Keratinocyte (primary cell): ENCODE measurements at regions not wholly inside any gene's neighbourhood (a gene's known extent, or its start where the extent isn't known, plus 50 kb on each side); places are given as distances from the start of the nearest gene placed in this dataset.

Experiments
- DNase-seq: peaks from one replicate; pipeline ENCODE4 v3.0.0-alpha.2; 2011; ENCODE audit warnings: low read depth, missing footprints, low spot score
- FAIRE-seq: peaks from 2 replicates; lab custom pipeline; 2011; peaks lifted over from hg19 to GRCh38; lab: Jason Lieb, UNC
- H2AFZ ChIP-seq: 2 replicates; pipeline ENCODE4 v1.6.0; 2012; ENCODE audit warnings: low read length, control low read depth, inconsistent platforms; ENCODE audit not compliant: control insufficient read depth
- H3K27ac ChIP-seq: 2 replicates; pipeline ENCODE4 v1.5.1; 2011; ENCODE audit warnings: low read length; ENCODE audit not compliant: control insufficient read depth, insufficient read depth
- H3K27me3 ChIP-seq: 3 replicates; pipeline ENCODE4 v1.6.0; 2011; ENCODE audit warnings: low read length; ENCODE audit not compliant: control insufficient read depth, insufficient read depth; ENCODE audit errors: extremely low read depth
- H3K36me3 ChIP-seq, 2 experiments: 2 replicates in 1 of 2; 3 replicates in 1 of 2; pipeline ENCODE4 v1.5.1; 2011; ENCODE audit warnings: low read length in 2 of 2, mild to moderate bottlenecking in 1 of 2; ENCODE audit not compliant: control insufficient read depth in 2 of 2, insufficient read depth in 2 of 2; ENCODE audit errors: extremely low read depth in 1 of 2
- H3K4me1 ChIP-seq: 3 replicates; pipeline ENCODE4 v1.5.1; 2011; ENCODE audit warnings: low read length; ENCODE audit not compliant: control insufficient read depth, insufficient read depth; ENCODE audit errors: extremely low read depth
- H3K4me2 ChIP-seq: 3 replicates; pipeline ENCODE4 v1.6.0; 2011; ENCODE audit warnings: low read depth, low read length; ENCODE audit not compliant: control insufficient read depth, insufficient read depth; ENCODE audit errors: extremely low read depth
- H3K4me3 ChIP-seq, 3 experiments: fragments of 200-600 bp in 1 of 3; sonication (generic) in 1 of 3; 2 replicates in 2 of 3; 3 replicates in 1 of 3; pipeline ENCODE4 v1.5.1; 2011 to 2016; ENCODE audit warnings: low read length in 3 of 3, mild to moderate bottlenecking in 3 of 3, control low read depth in 2 of 3, inconsistent platforms in 1 of 3, low read depth in 1 of 3, mixed read lengths in 1 of 3, mixed run types in 1 of 3, moderate library complexity in 1 of 3; ENCODE audit not compliant: control insufficient read depth in 2 of 3, insufficient read depth in 2 of 3; ENCODE audit errors: extremely low read depth in 1 of 3
- H3K79me2 ChIP-seq: 2 replicates; pipeline ENCODE4 v1.6.0; 2012; ENCODE audit warnings: low read length; ENCODE audit not compliant: control insufficient read depth, insufficient read depth
- H3K9ac ChIP-seq: 3 replicates; pipeline ENCODE4 v1.6.0; 2011; ENCODE audit warnings: low read length; ENCODE audit not compliant: control insufficient read depth, insufficient read depth; ENCODE audit errors: extremely low read depth
- H3K9me1 ChIP-seq: 3 replicates; pipeline ENCODE4 v1.6.0; 2011; ENCODE audit warnings: low read length; ENCODE audit not compliant: control insufficient read depth, insufficient read depth; ENCODE audit errors: extremely low read depth
- H3K9me3 ChIP-seq: 2 replicates; pipeline ENCODE4 v1.5.1; 2012; ENCODE audit warnings: low read depth, low read length; ENCODE audit not compliant: control insufficient read depth
- H4K20me1 ChIP-seq: 3 replicates; pipeline ENCODE4 v1.6.0; 2011; ENCODE audit warnings: low read length; ENCODE audit not compliant: control insufficient read depth, insufficient read depth; ENCODE audit errors: extremely low read depth
- EZH2 ChIP-seq: IDR thresholded peaks from one replicate; pipeline ENCODE4 v1.6.1; 2012; ENCODE audit warnings: inconsistent platforms, mild to moderate bottlenecking, low read length, moderate library complexity
- dilution Hi-C: fragments of 300-500 bp; cut with MboI; formaldehyde crosslinking; loops from one replicate; pipeline ENCODE4 v1.7.0; 2020; ENCODE audit warnings: low sequenced_read_pairs; ENCODE audit not compliant: extremely low pct_ligation_motif_present
- TF ChIP-seq, protein P1 (sequence below), 3 experiments: IDR thresholded peaks in 1 of 3; conservative IDR thresholded peaks in 1 of 3; optimal IDR thresholded peaks in 1 of 3; 2 replicates in 2 of 3; 3 replicates in 1 of 3; pipeline versions ENCODE3 to v1.5.1; 2011; ENCODE audit warnings: low read length in 3 of 3, mild to moderate bottlenecking in 3 of 3, moderate library complexity in 2 of 3, control low read depth in 1 of 3, inconsistent platforms in 1 of 3; ENCODE audit not compliant: insufficient read depth in 2 of 3; ENCODE audit errors: extremely low read depth in 1 of 3

DNA sequence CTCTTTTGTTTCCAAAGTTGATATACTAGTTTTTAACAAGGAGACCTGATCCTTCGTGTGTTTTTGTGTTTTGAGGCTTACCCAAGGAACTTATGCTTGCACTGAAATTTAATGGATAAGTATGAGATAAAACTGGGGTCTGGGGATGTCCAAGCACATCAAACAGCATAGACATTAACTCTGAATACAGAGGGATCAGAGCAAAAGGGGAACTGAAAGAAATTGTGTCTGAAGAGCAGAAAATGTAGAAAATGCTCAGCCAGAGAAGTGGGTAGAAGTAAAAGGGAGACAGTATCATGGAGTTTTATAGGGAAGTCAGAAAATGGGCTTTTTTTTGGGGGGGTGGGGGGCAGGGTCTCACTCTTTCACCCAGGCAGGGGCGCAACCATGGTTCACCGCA, 695.4 kb downstream of the ARAP2 start:
- FAIRE-seq = no peak
- dilution Hi-C loops = no loop called here
- TF ChIP-seq EZH2 = no peak
- TF ChIP-seq, protein P1, sequence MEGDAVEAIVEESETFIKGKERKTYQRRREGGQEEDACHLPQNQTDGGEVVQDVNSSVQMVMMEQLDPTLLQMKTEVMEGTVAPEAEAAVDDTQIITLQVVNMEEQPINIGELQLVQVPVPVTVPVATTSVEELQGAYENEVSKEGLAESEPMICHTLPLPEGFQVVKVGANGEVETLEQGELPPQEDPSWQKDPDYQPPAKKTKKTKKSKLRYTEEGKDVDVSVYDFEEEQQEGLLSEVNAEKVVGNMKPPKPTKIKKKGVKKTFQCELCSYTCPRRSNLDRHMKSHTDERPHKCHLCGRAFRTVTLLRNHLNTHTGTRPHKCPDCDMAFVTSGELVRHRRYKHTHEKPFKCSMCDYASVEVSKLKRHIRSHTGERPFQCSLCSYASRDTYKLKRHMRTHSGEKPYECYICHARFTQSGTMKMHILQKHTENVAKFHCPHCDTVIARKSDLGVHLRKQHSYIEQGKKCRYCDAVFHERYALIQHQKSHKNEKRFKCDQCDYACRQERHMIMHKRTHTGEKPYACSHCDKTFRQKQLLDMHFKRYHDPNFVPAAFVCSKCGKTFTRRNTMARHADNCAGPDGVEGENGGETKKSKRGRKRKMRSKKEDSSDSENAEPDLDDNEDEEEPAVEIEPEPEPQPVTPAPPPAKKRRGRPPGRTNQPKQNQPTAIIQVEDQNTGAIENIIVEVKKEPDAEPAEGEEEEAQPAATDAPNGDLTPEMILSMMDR (optimal IDR thresholded peaks at IDR 0.05 in 1 of 3, IDR thresholded peaks at IDR 0.05 in 1 of 3, conservative IDR thresholded peaks at IDR 0.05 in 1 of 3; ENCODE audit: extremely low read depth in 1 of 3, insufficient read depth in 2 of 3, low read length in 3 of 3) = no peak

DNA sequence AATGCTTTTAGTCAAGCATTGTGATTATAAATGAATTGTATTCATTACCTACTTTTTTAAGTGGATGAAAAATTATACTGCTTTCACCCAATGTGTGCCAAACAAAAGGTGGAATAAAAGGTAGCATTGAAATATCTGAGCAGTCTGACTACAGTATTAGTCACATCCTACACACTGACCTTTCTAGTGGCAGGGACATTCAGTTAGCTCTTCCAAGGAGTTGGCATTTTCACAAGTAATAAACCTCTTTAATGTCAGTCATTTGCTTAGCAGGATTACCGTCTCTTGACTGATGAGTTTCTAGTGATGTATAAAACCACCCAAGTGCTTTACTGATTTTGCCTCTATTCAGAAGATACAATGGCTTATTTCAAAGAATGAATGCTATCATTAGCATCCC, 687.9 kb downstream of the ARAP2 start:
- Histone ChIP-seq H3K36me3 (no peaks in the 10 kb centered on the region), H3K9me1 (no peaks in the 10 kb centered on the region), H3K27ac (no peak overlapping the region), H2AFZ (no peak overlapping the region), H4K20me1 (no peaks in the 10 kb centered on the region), H3K4me2 (no peak overlapping the region), H3K4me3 (no peak overlapping the region), H3K4me1 (no peaks in the 10 kb centered on the region), H3K9ac (no peak overlapping the region), H3K79me2 (no peaks in the 10 kb centered on the region), H3K9me3 (peaks cover 3% of the 10 kb centered on the region), H3K27me3 (no peaks in the 10 kb centered on the region)
- DNase-seq = no peak
- TF ChIP-seq EZH2 = no peak
- TF ChIP-seq, protein P1 (optimal IDR thresholded peaks at IDR 0.05 in 1 of 3, IDR thresholded peaks at IDR 0.05 in 1 of 3, conservative IDR thresholded peaks at IDR 0.05 in 1 of 3; ENCODE audit: extremely low read depth in 1 of 3, insufficient read depth in 2 of 3, low read length in 3 of 3) = no peak
- dilution Hi-C loops = no loop called here
- no peak for FAIRE-seq

More for the DNA sequence above, 695.4 kb downstream of the ARAP2 start:
- DNase-seq = no peak
- Histone ChIP-seq H3K27ac (no peak overlapping the region), H3K79me2 (no peaks in the 10 kb centered on the region), H3K27me3 (no peaks in the 10 kb centered on the region), H3K4me3 (no peak overlapping the region), H3K36me3 (no peaks in the 10 kb centered on the region), H4K20me1 (no peaks in the 10 kb centered on the region), H3K4me1 (no peaks in the 10 kb centered on the region), H3K9ac (no peak overlapping the region), H3K9me1 (no peaks in the 10 kb centered on the region), H3K9me3 (no peaks in the 10 kb centered on the region), H3K4me2 (no peak overlapping the region), H2AFZ (no peak overlapping the region)
